Effector memory CD8-positive, alpha-beta T cell (primary cell): ENCODE measurements at regions not wholly inside any gene's neighbourhood (a gene's known extent, or its start where the extent isn't known, plus 50 kb on each side); places are given as distances from the start of the nearest gene placed in this dataset.
A peak's percentile ranks its signal among the peaks of the same experiment; 100 is the strongest.
"Not testable (repeated sequence)": the region's sequence is repeated elsewhere in the genome, so short reads cannot be mapped to it uniquely, and the experiment has no call there.

Experiments
- ATAC-seq: fragments of 150-1000 bp; cut with Tn5 transposase; replicated peaks from 2 replicates; pipeline ENCODE4 v1.10.0; 2021; ENCODE audit warnings: mild to moderate bottlenecking, moderate library complexity
- DNase-seq, 3 experiments: peaks; one replicate each; pipeline ENCODE4 v3.0.0; 2021
- H3K27ac Mint-ChIP-seq, 2 donors: one replicate each; pipeline ENCODE4 v1.8.0; 2022; ENCODE audit warnings: mild to moderate bottlenecking in 2 of 2, mixed read lengths in 2 of 2, moderate library complexity in 2 of 2
- H3K27me3 Mint-ChIP-seq, 2 donors: one replicate each; pipeline ENCODE4 v1.8.0; 2022; ENCODE audit warnings: mixed read lengths in 2 of 2
- H3K36me3 Mint-ChIP-seq: one replicate; pipeline ENCODE4 v1.8.0; 2022; ENCODE audit warnings: mild to moderate bottlenecking, moderate library complexity, mixed read lengths; ENCODE audit not compliant: insufficient read depth
- H3K4me1 Mint-ChIP-seq, 2 donors: one replicate each; pipeline ENCODE4 v1.8.0; 2022; ENCODE audit warnings: low read depth in 2 of 2, mixed read lengths in 2 of 2
- H3K4me3 Mint-ChIP-seq, 2 donors: one replicate each; pipeline ENCODE4 v1.8.0; 2022; ENCODE audit warnings: mild to moderate bottlenecking in 2 of 2, mixed read lengths in 2 of 2, moderate library complexity in 2 of 2
- H3K9me3 Mint-ChIP-seq, 2 donors: one replicate each; pipeline ENCODE4 v1.8.0; 2022; ENCODE audit warnings: mixed read lengths in 2 of 2

- Mint-ChIP-seq H3K36me3 (no peaks in the 10 kb centered on the region), H3K4me3 (no peak overlapping the region), H3K9me3 (no peaks in the 10 kb centered on the region), H3K27ac (no peak overlapping the region), H3K4me1 (peaks cover 3 to 4% of the 10 kb centered on the region in 2 donors), H3K27me3 (peaks cover 46 to 51% of the 10 kb centered on the region in 2 donors)
- ATAC-seq, result no peak
- DNase-seq, result no peak
Observed at GRCh38 chr10:101280511-101280910, 51.2 kb upstream of the LBX1 start.

- ATAC-seq, H3K4me3 Mint-ChIP-seq, H3K9me3 Mint-ChIP-seq, H3K4me1 Mint-ChIP-seq, DNase-seq, H3K36me3 Mint-ChIP-seq, H3K27ac Mint-ChIP-seq: not testable (repeated sequence)
- peaks cover 50 to 55% of the 10 kb centered on the region in 2 donors for H3K27me3 Mint-ChIP-seq
Observed at GRCh38 chr10:101280921-101281320, 51.7 kb upstream of the LBX1 start.

GRCh38 chr10:101282947-101283346, 53.7 kb upstream of the LBX1 start:
- H3K27ac Mint-ChIP-seq, result no peak overlapping the region
- ATAC-seq (no peak), DNase-seq (no peak)
- no peaks in the 10 kb centered on the region for H3K9me3 Mint-ChIP-seq
- no peak overlapping the region for H3K4me3 Mint-ChIP-seq
- peaks cover 69 to 76% of the 10 kb centered on the region in 2 donors for H3K27me3 Mint-ChIP-seq
- peaks cover 4 to 6% of the 10 kb centered on the region in 2 donors for H3K4me1 Mint-ChIP-seq
- no peaks in the 10 kb centered on the region for H3K36me3 Mint-ChIP-seq

- Mint-ChIP-seq H3K27ac (no peak overlapping the region), H3K9me3 (no peaks in the 10 kb centered on the region), H3K4me3 (peak overlapping the region; percentile 34 to 48), H3K27me3 (peaks cover 77 to 84% of the 10 kb centered on the region in 2 donors), H3K4me1 (peaks cover 4 to 6% of the 10 kb centered on the region in 2 donors), H3K36me3 (no peaks in the 10 kb centered on the region)
- DNase-seq (no peak), ATAC-seq (no peak)
Observed at GRCh38 chr10:101283762-101284100, 54.5 kb upstream of the LBX1 start.

- Mint-ChIP-seq H3K27me3 (peaks cover 82 to 88% of the 10 kb centered on the region in 2 donors), H3K4me3 (peak overlapping the region; percentile 34 to 48), H3K9me3 (no peaks in the 10 kb centered on the region), H3K36me3 (no peaks in the 10 kb centered on the region), H3K4me1 (peaks cover 4 to 6% of the 10 kb centered on the region in 2 donors), H3K27ac (no peak overlapping the region)
- peak; percentile 16 for ATAC-seq
- no peak for DNase-seq
Observed at GRCh38 chr10:101284101-101284743, 55.0 kb upstream of the LBX1 start.

GRCh38 chr10:101284744-101285463, 55.6 kb upstream of the LBX1 start:
- Mint-ChIP-seq H3K9me3 (no peaks in the 10 kb centered on the region), H3K4me3 (no peak overlapping the region), H3K4me1 (peaks cover 4 to 6% of the 10 kb centered on the region in 2 donors), H3K27ac (no peak overlapping the region), H3K36me3 (no peaks in the 10 kb centered on the region), H3K27me3 (peaks cover 89 to 95% of the 10 kb centered on the region in 2 donors)
- DNase-seq (no peak), ATAC-seq (no peak)

GRCh38 chr10:101285519-101286070, 56.3 kb upstream of the LBX1 start:
- H3K27me3 Mint-ChIP-seq, result peaks cover 95 to 100% of the 10 kb centered on the region in 2 donors
- H3K36me3 Mint-ChIP-seq, result no peaks in the 10 kb centered on the region
- no peaks in the 10 kb centered on the region for H3K9me3 Mint-ChIP-seq
- H3K27ac Mint-ChIP-seq, result no peak overlapping the region
- H3K4me3 Mint-ChIP-seq, result no peak overlapping the region
- ATAC-seq, result no peak
- peaks cover 4 to 6% of the 10 kb centered on the region in 2 donors for H3K4me1 Mint-ChIP-seq
- no peak for DNase-seq

- H3K4me1 Mint-ChIP-seq, result peaks cover 4 to 9% of the 10 kb centered on the region in 2 donors
- DNase-seq (no peak), ATAC-seq (no peak)
- H3K27ac Mint-ChIP-seq, result no peak overlapping the region
- no peaks in the 10 kb centered on the region for H3K9me3 Mint-ChIP-seq
- H3K4me3 Mint-ChIP-seq, result no peak overlapping the region
- H3K27me3 Mint-ChIP-seq, result peaks cover 96 to 100% of the 10 kb centered on the region in 2 donors
- H3K36me3 Mint-ChIP-seq, result no peaks in the 10 kb centered on the region
Observed at GRCh38 chr10:101286248-101287046, 57.2 kb upstream of the LBX1 start.

- Mint-ChIP-seq H3K4me3 (no peak overlapping the region), H3K9me3 (no peaks in the 10 kb centered on the region), H3K27me3 (peaks cover 87 to 100% of the 10 kb centered on the region in 2 donors), H3K36me3 (peaks cover 3% of the 10 kb centered on the region), H3K4me1 (peaks cover 7 to 11% of the 10 kb centered on the region in 2 donors), H3K27ac (no peak overlapping the region)
- no peak for ATAC-seq
- DNase-seq, result no peak
Observed at GRCh38 chr10:101287183-101287996, 58.1 kb upstream of the LBX1 start.

GRCh38 chr10:101287997-101288635, 58.9 kb upstream of the LBX1 start:
- H3K27ac Mint-ChIP-seq, result no peak overlapping the region
- H3K9me3 Mint-ChIP-seq, result no peaks in the 10 kb centered on the region

GRCh38 chr10:101289541-101289940, 60.3 kb upstream of the LBX1 start:
- Mint-ChIP-seq H3K36me3 (peaks cover 3% of the 10 kb centered on the region), H3K27ac (no peak overlapping the region), H3K4me3 (no peak overlapping the region), H3K9me3 (no peaks in the 10 kb centered on the region), H3K27me3 (peaks cover 83 to 100% of the 10 kb centered on the region in 2 donors), H3K4me1 (peaks cover 8 to 10% of the 10 kb centered on the region in 2 donors)
- no peak for ATAC-seq
- no peak for DNase-seq

More at GRCh38 chr10:101287997-101288635, 58.9 kb upstream of the LBX1 start:
- ATAC-seq (no peak), DNase-seq (no peak)
- Mint-ChIP-seq H3K4me1 (peaks cover 11 to 12% of the 10 kb centered on the region in 2 donors), H3K27me3 (peaks cover 85 to 100% of the 10 kb centered on the region in 2 donors), H3K4me3 (no peak overlapping the region), H3K36me3 (peaks cover 3% of the 10 kb centered on the region)

- ATAC-seq (no peak), DNase-seq (no peak)
- Mint-ChIP-seq H3K4me3 (no peak overlapping the region), H3K36me3 (peaks cover 3% of the 10 kb centered on the region), H3K27me3 (peaks cover 80 to 100% of the 10 kb centered on the region in 2 donors), H3K27ac (no peak overlapping the region), H3K4me1 (peaks cover 8 to 9% of the 10 kb centered on the region in 2 donors), H3K9me3 (no peaks in the 10 kb centered on the region)
Observed at GRCh38 chr10:101290431-101290830, 61.2 kb upstream of the LBX1 start.
